ENCODE measurements at regions not wholly inside any gene's neighbourhood (a gene's known extent, or its start where the extent isn't known, plus 50 kb on each side); places are given as distances from the start of the nearest gene placed in this dataset.
"Not testable (repeated sequence)": the region's sequence is repeated elsewhere in the genome, so short reads cannot be mapped to it uniquely, and the experiment has no call there.

- H3K27ac ChIP-seq, result no peak overlapping the region
- no peaks in the 10 kb centered on the region for H3K36me3 ChIP-seq
- H3K4me3 ChIP-seq, result no peak overlapping the region
- H3K9me3 ChIP-seq (replicated peaks), result peaks cover 10% of the 10 kb centered on the region; the same call in 1 of the 2 replicates
- H3K27me3 ChIP-seq (replicated peaks), result no peaks in the 10 kb centered on the region
- DNase-seq (ENCODE audit: low read depth in 1 of 2, low spot score in 2 of 2), result peak in 1 of 2 experiments; percentile 2
- H3K4me1 ChIP-seq (replicated peaks), result no peaks in the 10 kb centered on the region
Observed at GRCh38 chr19:22502766-22503165, 80.6 kb upstream of the ZNF98 start.

GRCh38 chr19:22498831-22499430 is 76.8 kb upstream of the ZNF98 start:
- not testable (repeated sequence) for H3K9me3 ChIP-seq (replicated peaks); H3K27ac ChIP-seq; DNase-seq (ENCODE audit: low read depth in 1 of 2, low spot score in 2 of 2); H3K4me1 ChIP-seq (replicated peaks); H3K36me3 ChIP-seq; H3K27me3 ChIP-seq (replicated peaks); H3K4me3 ChIP-seq

GRCh38 chr19:22491746-22492145 is 69.6 kb upstream of the ZNF98 start:
- no peaks in the 10 kb centered on the region for H3K4me1 ChIP-seq (replicated peaks)
- DNase-seq (ENCODE audit: low read depth in 1 of 2, low spot score in 2 of 2), result no peak
- H3K4me3 ChIP-seq, result no peak overlapping the region
- H3K27me3 ChIP-seq (replicated peaks), result no peaks in the 10 kb centered on the region
- H3K36me3 ChIP-seq, result no peaks in the 10 kb centered on the region
- H3K27ac ChIP-seq, result no peak overlapping the region
- H3K9me3 ChIP-seq (replicated peaks), result peaks cover 8% of the 10 kb centered on the region; the same call in 1 of the 2 replicates

GRCh38 chr19:22483514-22483913 is 61.4 kb upstream of the ZNF98 start:
- H3K27ac ChIP-seq; H3K9me3 ChIP-seq (replicated peaks); H3K27me3 ChIP-seq (replicated peaks); H3K4me1 ChIP-seq (replicated peaks); DNase-seq (ENCODE audit: low read depth in 1 of 2, low spot score in 2 of 2); H3K4me3 ChIP-seq; H3K36me3 ChIP-seq: not testable (repeated sequence)

GRCh38 chr19:22472180-22472637 is 50.1 kb upstream of the ZNF98 start:
- H3K9me3 ChIP-seq (replicated peaks), result peaks cover 13% of the 10 kb centered on the region; the same call in 1 of the 2 replicates
- no peak for DNase-seq (ENCODE audit: low read depth in 1 of 2, low spot score in 2 of 2)
- no peak overlapping the region for H3K27ac ChIP-seq
- no peak overlapping the region for H3K4me3 ChIP-seq
- no peaks in the 10 kb centered on the region for H3K36me3 ChIP-seq
- no peaks in the 10 kb centered on the region for H3K27me3 ChIP-seq (replicated peaks)
- no peaks in the 10 kb centered on the region for H3K4me1 ChIP-seq (replicated peaks)

Measured in SJSA1 (cell line).